Epithelial cell of proximal tubule (primary cell): ENCODE measurements at regions not wholly inside any gene's neighbourhood (a gene's known extent, or its start where the extent isn't known, plus 50 kb on each side); places are given as distances from the start of the nearest gene placed in this dataset.
"Not testable (repeated sequence)": the region's sequence is repeated elsewhere in the genome, so short reads cannot be mapped to it uniquely, and the experiment has no call there.

Experiments
- DNase-seq: peaks from one replicate; pipeline ENCODE4 v3.0.0-alpha.2; 2011; ENCODE audit warnings: low read depth
- H3K4me3 ChIP-seq: 2 replicates; pipeline ENCODE4 v1.5.1; 2011; ENCODE audit warnings: low read depth, mild to moderate bottlenecking, low read length
- TF ChIP-seq, protein P1 (sequence below): conservative IDR thresholded peaks from 2 replicates; pipeline ENCODE4 v1.5.1; 2012; ENCODE audit warnings: low read depth, mild to moderate bottlenecking, low read length

DNA sequence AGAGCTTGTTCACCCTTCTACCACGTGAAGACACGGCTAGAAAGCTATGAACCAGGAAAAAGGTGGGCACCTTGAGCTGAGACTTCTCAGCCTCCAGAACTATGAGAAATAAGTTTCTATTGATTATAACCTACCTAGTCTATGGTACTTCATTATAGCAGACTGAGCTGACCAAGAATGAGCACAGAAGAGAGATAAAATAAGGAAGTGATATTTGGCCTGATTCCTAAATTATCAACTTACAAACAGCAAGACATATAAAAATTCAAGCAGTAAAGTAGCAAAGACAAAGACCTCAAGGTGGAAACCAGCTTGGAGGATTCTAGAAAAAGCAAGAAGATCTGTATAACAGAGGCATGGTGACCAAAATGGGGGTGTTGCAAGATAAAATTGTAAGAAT, 63.9 kb upstream of the OSTN start:
- TF ChIP-seq, protein P1, sequence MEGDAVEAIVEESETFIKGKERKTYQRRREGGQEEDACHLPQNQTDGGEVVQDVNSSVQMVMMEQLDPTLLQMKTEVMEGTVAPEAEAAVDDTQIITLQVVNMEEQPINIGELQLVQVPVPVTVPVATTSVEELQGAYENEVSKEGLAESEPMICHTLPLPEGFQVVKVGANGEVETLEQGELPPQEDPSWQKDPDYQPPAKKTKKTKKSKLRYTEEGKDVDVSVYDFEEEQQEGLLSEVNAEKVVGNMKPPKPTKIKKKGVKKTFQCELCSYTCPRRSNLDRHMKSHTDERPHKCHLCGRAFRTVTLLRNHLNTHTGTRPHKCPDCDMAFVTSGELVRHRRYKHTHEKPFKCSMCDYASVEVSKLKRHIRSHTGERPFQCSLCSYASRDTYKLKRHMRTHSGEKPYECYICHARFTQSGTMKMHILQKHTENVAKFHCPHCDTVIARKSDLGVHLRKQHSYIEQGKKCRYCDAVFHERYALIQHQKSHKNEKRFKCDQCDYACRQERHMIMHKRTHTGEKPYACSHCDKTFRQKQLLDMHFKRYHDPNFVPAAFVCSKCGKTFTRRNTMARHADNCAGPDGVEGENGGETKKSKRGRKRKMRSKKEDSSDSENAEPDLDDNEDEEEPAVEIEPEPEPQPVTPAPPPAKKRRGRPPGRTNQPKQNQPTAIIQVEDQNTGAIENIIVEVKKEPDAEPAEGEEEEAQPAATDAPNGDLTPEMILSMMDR: no peak
- no peak overlapping the region for H3K4me3 ChIP-seq
- DNase-seq: no peak

DNA sequence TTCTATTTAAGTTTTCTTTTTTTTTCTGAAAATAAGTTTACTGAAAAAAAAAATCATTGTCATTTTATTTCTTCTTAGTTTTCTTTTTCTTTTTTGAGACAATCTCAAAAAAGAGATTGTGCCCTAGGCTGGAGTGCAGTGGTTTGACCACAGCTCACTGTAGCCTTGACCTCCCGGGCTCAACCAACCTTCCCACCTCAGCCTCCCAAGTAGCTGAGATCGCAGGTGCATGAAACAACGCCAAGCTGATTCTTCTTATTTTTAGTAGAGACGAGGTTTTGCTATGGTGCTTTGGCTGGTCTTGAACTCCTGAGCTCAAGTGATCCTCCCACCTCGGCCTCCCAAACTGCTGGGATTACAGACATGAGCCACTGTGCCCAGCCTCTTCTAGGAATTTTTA, 65.7 kb upstream of the OSTN start:
- DNase-seq: no peak
- H3K4me3 ChIP-seq: no peak overlapping the region
- TF ChIP-seq, protein P1: no peak

DNA sequence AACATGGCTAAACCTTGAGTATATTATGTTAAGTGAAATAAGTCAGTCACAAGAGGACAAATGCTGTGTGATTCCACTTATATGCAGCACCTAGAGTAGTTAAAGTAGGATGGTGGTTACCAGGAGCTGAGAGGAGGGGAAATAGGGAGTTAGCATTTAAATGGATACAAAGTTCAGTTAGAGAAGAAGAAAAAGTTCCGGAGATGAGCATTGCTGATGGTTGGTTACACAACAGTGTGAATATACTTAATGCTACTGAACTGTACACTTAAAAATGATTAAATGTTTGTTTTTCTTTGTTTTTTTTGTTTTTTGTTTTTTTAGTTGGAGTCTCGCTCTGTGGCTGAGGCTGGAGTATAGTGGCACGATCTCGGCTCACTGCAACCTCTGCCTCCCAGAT, 67.7 kb upstream of the OSTN start:
- TF ChIP-seq, protein P1: no peak
- H3K4me3 ChIP-seq: no peak overlapping the region
- no peak for DNase-seq

DNA sequence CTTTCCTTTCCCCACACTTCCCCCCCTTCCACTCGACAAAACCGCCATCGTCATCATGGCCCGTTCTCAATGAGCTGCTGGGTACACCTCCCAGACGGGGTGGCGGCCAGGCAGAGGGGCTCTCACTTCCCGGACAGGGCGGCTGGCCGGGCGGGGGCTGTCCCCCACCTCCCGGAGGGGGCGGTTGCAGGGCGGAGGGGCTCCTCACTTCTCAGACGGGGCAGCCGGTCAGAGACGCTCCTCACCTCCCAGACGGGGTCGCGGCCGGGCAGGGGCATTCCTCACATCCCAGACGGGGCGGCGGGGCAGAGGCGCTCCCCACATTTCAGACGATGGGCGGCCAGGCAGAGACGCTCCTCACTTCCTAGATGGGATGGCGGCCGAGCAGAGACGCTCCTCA, 74.2 kb upstream of the OSTN start:
- DNase-seq, H3K4me3 ChIP-seq: not testable (repeated sequence)

DNA sequence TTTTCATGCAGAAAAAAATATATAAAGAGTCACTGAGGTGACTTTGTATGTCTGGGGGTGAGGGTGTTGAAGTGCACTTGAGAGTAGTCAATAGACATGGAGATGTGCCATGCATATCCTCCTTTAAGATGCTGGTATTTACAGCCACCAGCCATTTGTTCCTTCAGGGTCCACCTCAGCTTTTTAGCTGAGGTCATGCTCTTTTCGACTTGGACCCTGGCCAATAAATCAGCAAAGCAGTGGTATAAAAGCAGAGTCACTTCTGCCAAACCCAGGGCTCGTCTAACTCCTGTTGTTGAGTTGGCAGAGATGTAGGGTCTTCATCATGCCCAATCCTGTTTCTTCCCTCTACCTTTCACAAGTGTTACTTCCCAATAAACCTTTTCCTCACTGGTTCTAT, 75.1 kb upstream of the OSTN start:
- TF ChIP-seq, protein P1: no peak
- no peak overlapping the region for H3K4me3 ChIP-seq

DNA sequence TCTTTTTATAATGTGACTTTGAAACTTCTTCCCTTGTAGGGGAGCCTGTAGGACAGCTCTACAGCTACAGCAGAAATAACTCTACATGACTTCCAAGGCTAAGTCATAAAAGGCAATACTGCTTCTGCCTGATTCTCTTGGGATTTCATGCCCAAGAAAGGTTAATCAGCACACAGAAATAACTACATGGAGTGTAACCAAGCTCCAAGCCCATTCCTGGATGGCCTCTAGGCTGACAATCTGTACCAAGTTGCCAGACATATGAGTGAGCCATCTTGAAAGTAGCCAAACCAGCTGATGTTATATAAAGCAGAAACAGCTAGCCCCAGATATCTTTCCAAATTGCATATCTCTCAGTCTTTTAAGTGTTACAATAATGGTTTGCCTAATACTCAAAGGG, 75.8 kb upstream of the OSTN start:
- no peak overlapping the region for H3K4me3 ChIP-seq
- TF ChIP-seq, protein P1: no peak
- no peak for DNase-seq

More for the DNA sequence above, 75.1 kb upstream of the OSTN start:
- no peak for DNase-seq

DNA sequence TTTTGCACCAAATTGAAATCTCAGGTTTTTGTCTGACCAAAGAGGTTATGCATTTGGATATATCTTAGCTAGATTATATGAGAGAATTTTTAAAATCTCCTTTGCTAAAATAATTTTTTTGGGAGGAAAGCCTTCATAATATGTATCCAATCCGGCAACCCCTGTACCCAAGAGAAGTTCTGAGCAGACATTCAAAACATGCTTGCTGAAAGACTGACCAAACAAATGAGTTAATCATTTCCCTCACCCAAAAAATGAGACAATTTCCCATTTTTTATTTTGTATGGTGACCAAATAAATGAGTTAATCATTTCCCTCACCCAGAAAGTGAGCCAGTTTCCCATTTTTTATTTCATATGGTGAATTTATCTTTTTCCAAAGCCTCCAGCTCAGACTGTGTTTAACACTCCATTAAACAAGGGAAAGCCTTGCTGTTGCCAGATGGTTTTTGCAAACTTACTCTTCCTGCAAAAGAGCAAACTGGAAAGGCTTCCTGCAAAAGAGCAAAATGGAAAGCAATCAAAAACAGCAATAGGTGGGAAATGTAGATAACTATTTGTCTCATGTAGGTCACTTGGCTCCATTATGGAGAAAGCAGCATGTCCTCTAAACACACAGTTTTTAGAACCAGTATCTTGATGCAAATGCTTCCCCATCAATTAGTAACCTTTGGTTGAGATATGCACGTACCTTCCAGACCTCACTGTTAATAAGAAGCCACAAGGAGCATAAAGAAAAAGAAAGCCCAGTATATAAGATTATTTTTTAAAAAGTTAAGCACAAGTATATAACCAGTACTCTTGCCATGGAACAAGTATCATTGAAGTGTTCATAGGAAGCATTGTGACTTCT, 78.4 kb upstream of the OSTN start:
- TF ChIP-seq, protein P1: no peak
- DNase-seq: no peak
- no peak overlapping the region for H3K4me3 ChIP-seq
